Activated T-cell treated with anti-CD3 and anti-CD28 coated beads, Interleukin-2, amount 50 U/mL, for 48 hours (primary cell): ENCODE measurements at regions not wholly inside any gene's neighbourhood (a gene's known extent, or its start where the extent isn't known, plus 50 kb on each side); places are given as distances from the start of the nearest gene placed in this dataset.

Source experiments
- DNase-seq, 2 experiments: peaks; one replicate each; pipeline ENCODE4 v3.0.0-alpha.2; 2020

DNA sequence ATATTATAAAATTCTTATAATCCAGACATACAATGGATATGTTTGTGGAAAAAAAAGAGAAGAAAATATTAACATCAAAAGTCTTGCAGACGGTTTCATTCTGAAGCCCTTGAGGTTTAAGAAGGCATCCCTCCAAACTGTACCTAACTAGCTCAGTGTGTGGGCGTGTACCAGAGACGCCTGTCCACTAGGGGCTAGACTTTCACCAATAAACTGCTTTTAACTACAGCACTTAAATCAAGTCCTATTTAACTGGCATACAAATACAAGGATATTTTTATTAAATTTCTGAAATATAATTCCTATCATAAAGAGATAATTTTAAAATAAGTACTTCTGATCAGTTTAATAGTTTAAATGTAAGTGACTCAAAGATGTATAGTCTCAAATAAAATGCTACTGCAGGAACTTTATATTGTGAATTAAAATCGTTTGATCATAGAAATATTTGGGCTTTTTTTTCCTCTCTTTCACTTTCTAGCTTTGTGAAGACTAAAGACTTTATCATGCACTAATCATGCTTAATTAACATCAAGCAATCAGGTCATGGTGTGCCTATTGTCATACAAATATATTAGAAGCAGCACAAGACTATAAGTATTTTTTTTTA lies 437.7 kb downstream of the SATB2 start:
- no peak for DNase-seq

DNA sequence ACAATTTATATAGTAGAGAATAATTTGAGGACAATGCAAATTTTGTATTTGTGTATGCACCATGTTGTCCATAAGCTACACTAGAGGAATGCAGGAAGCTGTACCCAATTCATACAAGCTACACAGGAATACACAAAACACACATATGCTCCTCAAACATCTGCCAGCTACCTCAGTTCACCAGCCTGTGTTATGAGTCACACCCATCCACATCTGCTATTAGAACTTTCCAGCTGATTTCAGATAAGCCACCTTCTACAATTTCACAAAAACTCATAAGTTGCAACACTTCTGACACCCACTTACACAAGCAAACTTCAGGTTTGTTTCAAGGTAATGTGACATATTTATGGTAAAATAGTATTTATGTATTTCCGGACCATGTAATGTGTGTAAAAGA lies 438.9 kb downstream of the SATB2 start:
- no peak for DNase-seq

DNA sequence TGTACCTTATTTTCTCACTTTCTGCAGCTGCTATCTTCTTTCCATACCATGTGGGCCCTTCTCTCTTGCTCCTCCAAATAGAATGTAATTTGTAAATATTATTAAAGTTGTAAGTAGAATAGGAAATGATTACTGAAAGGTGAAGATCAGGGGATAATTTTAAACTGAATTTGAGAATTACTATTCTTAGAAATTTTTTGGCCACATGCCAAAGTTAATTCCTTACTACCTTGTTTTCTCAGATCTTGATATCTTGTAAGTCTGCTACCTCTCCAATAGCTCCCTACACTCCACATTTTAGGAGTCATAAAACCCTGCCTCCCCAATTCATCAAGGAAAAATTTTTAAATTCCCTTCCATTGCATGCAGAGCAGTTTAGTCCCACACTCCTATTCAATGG lies 442.7 kb downstream of the SATB2 start:
- DNase-seq, result no peak

- DNase-seq, result no peak
These were observed 443.5 kb downstream of the SATB2 start for GRCh38 chr2:199014226-199014625.

- DNase-seq, result no peak
These were observed 445.8 kb downstream of the SATB2 start for GRCh38 chr2:199011908-199012307.

DNA sequence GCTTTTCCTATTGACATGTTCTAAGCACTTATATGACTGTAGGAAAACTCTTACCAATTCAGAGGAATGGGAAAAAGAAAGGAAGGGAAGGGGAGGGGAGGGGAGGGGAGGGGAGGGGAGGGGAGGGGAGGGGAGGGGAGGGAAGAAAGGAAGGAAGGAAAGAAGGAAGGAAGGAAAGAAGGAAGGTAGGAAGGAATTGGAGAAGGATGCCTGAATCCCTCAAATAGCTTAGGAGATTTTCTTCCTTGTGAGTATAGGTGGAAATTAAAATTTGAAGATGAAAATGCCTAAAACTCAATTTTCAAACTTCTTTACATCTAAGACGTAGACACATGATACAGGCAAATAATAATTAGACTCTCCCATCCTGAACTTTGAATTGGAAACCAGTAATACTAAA lies 463.1 kb downstream of the SATB2 start:
- DNase-seq, result no peak

DNA sequence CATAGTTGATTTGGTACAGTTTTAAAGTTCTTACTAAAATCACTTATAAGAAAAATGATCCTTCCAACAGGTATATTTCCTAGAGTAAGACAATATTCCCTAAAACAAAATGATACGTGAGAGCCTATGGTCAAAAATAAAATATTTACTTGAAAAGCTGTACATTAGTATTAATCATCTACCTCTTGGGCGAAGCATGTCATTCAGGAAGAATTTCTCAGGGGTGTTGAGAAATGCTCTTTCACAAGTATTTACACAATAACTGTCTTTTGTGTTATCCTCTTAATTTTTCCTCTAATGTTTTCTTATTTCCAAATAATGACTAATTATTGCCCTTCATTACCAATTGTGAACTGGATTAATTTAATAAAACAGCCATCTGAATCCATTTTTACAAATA lies 466.3 kb downstream of the SATB2 start:
- no peak for DNase-seq

DNA sequence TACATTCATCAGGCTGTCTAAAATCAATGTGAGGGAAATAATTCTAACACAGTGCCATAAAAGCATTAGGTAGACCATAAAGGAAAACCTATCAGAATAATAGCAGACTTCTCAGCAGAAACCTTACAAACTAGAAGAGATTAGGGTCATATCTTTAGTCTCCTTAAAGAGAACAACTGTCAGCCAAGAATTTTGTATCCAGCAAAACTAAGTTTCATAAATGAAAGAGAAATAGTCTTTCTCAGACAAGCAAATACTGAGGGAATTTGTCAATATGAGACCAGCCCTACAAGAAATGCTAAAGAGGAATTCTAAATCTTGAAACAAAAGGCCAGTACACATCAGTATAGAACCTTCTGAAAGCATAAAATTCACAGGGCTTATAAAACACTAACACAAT lies 482.0 kb downstream of the SATB2 start:
- no peak for DNase-seq

DNA sequence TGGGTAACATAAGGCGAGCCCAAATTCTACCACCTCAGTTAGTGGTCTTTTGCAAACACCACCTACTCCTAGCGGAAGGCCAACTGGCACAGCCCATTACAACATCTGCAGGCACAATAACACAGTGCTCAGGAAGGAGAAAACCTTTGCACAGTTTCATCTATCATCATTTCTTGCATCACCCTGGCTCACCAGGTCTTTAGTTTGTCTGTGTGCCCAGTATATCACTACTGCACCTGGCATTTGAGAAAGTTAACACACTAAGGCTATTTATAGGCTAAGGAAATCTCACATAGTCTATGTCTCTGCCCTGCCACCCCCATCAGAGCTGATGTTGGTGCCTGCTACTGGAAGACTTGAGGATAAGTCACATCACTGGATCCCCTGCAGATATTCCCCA lies 484.0 kb downstream of the SATB2 start:
- DNase-seq, result no peak

DNA sequence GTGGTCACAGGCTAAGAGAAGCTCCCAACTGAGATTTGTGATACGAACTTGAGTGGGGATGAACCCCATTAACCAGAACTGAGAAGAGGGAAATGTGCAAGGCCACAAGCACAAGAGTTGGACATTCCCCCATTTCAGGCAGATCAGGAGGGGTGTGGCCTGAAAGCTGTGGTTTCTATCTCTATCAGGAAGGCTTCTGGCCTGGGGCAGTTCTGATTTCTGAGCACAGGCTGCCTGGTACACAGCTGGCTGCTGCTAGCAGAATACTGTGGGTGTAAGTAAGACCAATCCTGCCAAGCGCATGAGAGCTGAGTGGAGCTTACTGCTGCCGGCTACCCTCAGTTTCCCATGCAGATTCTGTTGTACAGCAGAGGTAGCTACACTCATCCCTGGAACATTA lies 484.6 kb downstream of the SATB2 start:
- no peak for DNase-seq

- DNase-seq, result no peak
These were observed 489.2 kb downstream of the SATB2 start for GRCh38 chr2:198968545-198968944.

DNA sequence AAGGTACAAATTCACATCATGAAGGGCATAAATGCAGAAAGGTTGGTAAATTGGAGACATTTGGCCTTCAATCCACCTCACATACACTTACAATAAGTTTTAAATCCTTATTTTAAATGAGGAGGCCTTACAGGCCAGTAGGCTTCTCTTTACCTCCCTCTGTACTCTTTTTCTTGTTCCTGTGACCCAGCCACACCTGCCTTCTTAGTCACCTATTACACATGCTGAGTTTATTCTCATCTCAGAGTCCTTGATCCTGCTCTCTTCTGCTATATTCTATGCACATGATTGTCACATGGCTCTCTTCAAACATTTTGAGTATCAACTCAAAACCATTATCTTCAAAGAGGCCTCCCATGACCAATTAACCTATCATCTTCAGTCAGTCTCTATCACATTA lies 491.5 kb downstream of the SATB2 start:
- DNase-seq, result no peak

- DNase-seq, result no peak
These were observed 496.2 kb downstream of the SATB2 start for GRCh38 chr2:198961547-198961946.

GRCh38 chr2:198957181-198957580 lies 500.6 kb downstream of the SATB2 start:
- no peak for DNase-seq

- DNase-seq, result no peak
These were observed 504.4 kb downstream of the SATB2 start for GRCh38 chr2:198953328-198953727.

DNA sequence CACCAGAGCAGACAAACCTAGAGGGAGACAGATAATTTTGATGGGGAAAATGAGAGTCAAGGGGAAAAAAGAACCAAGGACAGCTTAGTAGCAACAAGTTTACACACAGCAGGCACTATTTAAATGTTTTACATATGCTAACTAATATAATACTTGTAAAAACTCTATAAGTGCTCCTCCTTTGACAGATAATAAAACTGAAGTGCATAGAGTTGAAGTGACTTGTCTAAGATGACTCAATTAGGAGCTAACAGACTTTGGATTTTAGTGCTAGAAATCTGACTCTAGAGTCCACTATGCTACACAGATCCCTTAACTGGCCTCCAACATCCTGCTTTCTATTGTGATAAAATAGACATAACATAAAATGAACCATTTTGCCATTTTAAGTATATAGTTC lies 506.9 kb downstream of the SATB2 start:
- DNase-seq, result no peak

GRCh38 chr2:198945496-198945895 lies 512.2 kb downstream of the SATB2 start:
- DNase-seq, result no peak

DNA sequence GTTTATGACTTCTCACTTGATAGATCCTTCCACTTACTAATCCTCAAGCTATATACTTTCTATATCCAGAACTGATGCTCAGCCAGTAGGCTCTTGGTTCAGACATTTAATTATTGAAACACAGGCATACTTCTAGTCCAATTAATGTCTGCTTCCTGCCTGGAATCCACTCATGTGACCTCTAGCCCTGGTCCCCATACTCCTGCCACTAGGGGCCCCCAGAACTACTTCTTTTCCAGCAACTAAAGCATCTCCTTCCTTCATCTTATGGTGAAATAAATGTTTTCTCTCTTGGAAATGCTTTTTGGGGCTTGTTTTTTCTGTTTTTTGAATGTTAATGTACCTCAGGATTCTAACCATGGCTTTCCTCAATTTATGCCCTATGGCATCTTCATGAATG lies 527.6 kb downstream of the SATB2 start:
- no peak for DNase-seq

DNA sequence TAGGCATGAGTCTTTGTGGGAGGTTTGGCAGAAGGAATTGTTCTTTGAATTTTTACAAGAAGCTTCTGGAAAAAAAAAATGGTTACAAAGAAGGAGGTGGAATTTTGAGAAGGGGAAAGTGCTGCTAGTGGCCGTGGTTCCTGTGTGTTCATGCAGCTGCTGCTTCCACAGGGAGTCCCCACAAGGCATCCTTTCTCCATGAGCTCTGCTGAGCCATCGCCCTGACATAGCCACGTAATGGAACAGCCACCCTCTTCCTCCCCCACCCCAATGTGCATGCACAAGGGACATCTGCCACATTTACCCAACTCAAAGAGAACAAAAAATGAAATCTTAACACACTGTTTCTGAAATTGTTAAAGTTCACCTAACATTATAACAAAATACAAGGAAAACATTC lies 529.7 kb downstream of the SATB2 start:
- no peak for DNase-seq

GRCh38 chr2:198917926-198918720 lies 539.6 kb downstream of the SATB2 start:
- DNase-seq, result no peak

- DNase-seq, result no peak
These were observed 540.5 kb downstream of the SATB2 start for GRCh38 chr2:198917275-198917674.

DNA sequence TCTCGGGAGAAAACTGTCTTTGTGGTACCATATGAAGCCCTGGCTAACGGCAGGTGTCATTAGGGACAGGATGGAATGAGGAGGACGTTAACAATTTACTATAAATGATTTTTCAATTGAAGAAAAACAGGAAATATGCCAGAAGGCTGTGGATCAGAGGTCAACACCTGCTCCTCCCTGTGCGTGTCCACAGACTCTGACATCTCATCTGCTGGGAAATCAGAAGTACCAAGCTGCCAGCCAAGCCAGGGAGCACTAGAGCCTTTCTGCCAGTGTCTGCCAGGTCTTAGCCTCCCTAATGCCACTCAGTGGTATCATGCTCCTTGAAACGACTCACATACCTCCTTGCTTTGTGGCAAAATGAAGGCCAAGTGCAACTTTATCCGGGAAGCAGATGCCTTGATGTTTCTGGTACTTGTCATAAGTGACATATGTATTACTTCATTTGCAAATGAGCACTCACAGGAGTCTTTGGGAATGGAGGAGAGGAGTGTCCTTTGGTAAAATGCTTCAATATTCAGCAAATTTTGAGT lies 541.1 kb downstream of the SATB2 start:
- no peak for DNase-seq

GRCh38 chr2:198913394-198914152 lies 544.2 kb downstream of the SATB2 start:
- DNase-seq, result no peak
